ENCODE measurements at regions not wholly inside any gene's neighbourhood (a gene's known extent, or its start where the extent isn't known, plus 50 kb on each side); places are given as distances from the start of the nearest gene placed in this dataset.

DNA sequence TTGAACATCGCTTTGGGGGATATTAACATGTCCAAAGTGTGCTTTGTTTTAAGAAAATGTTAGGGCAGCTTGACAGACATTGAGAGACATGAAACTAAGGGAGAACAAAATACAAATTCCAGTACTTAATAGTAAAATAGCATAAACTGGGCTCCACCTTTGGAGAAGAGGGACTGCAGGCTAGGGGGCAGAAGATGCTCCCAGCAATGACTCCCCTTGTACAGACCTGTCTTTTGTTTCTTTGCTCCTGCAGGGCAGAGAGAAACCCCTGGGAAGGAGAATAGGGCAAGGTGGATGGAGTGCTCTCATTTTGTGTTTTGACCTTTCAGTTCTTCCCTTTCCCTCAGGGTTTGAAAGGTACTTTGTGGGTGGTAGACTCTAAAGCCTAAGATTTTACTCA lies 115.6 kb upstream of the PLCB4 start:
- TF ChIP-seq CTCF (IDR thresholded peaks at IDR 0.05; ENCODE audit: insufficient read depth, low read depth, low read length), result no peak
- TF ChIP-seq EZH2 (IDR thresholded peaks at IDR 0.05; ENCODE audit: insufficient read depth, low read length), result no peak

Data from astrocyte (in vitro differentiated cells and primary cell).